ENCODE measurements at regions not wholly inside any gene's neighbourhood (a gene's known extent, or its start where the extent isn't known, plus 50 kb on each side); places are given as distances from the start of the nearest gene placed in this dataset.

DNA sequence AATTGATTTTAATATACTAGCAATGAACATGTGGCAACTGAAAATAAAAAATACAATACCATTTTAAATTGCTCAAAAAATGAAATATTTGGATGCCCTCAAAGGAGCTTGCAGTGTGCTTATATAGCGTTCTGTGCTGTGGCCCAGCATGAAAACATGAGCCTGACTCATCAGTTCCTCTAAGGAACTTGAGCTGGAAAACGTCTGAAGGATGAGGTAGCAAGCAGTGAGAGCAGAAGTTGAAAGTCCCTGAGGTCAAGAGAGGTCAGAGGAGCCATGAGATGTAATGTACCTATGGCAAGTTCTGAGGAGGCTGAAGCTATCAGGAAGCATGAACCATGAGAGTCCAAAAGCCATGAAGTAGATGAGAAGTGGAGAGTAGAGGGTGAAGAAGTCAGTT is 59.7 kb downstream of the HMGB3 start:
- no peak for TF ChIP-seq POLR2AphosphoS5 (IDR thresholded peaks at IDR 0.05; ENCODE audit: low read depth)
- no peak for TF ChIP-seq REST (IDR thresholded peaks at IDR 0.05; ENCODE audit: insufficient replicate concordance, low read depth)
